SK-N-SH treated with all-trans-retinoic acid at 6 μM for 48 hours (cell line): ENCODE measurements at regions not wholly inside any gene's neighbourhood (a gene's known extent, or its start where the extent isn't known, plus 50 kb on each side); places are given as distances from the start of the nearest gene placed in this dataset.

Experiments used
- ATAC-seq: fragments of 200-7000 bp; cut with Tn5 transposase; 3 replicates; pipeline ENCODE4 v1.9.1; 2020; ENCODE audit warnings: mild to moderate bottlenecking, moderate library complexity
- ARNTL ChIP-seq: fragments of 450-650 bp; formaldehyde crosslinking; IDR thresholded peaks from 2 replicates; pipeline ENCODE4 v1.5.0; 2020; ENCODE audit warnings: low read depth, mild to moderate bottlenecking, moderate library complexity, borderline replicate concordance
- BACH2 ChIP-seq: fragments of 250-450 bp; sonication (Bioruptor Pico); IDR thresholded peaks from 2 replicates; pipeline ENCODE4 v1.9.0; 2021; ENCODE audit warnings: mild to moderate bottlenecking, borderline replicate concordance
- CSDC2 ChIP-seq: fragments of 250-450 bp; sonication (Bioruptor Pico); IDR thresholded peaks from 2 replicates; pipeline ENCODE4 v1.5.0; 2020; ENCODE audit warnings: mild to moderate bottlenecking, moderate library complexity
- ESRRG ChIP-seq: fragments of 250-450 bp; sonication (Bioruptor Pico); IDR thresholded peaks from 2 replicates; pipeline ENCODE4 v1.6.1; 2021; ENCODE audit warnings: mild to moderate bottlenecking
- GLIS3 ChIP-seq: fragments of 250-450 bp; sonication (Bioruptor Pico); IDR thresholded peaks from 2 replicates; pipeline ENCODE4 v1.5.0; 2020; ENCODE audit warnings: mild to moderate bottlenecking, moderate library complexity
- OSR1 ChIP-seq: fragments of 250-450 bp; sonication (Bioruptor Pico); IDR thresholded peaks from 2 replicates; pipeline ENCODE4 v1.8.0; 2022; ENCODE audit warnings: moderate library complexity, mild to moderate bottlenecking, inconsistent platforms
- PPARA ChIP-seq: fragments of 250-450 bp; sonication (Bioruptor Pico); IDR thresholded peaks from 2 replicates; pipeline ENCODE4 v1.5.0; 2020; ENCODE audit warnings: mild to moderate bottlenecking, borderline replicate concordance
- RARB ChIP-seq: fragments of 250-450 bp; sonication (Bioruptor Pico); IDR thresholded peaks from 2 replicates; pipeline ENCODE4 v1.8.0; 2021; ENCODE audit warnings: mild to moderate bottlenecking, moderate library complexity
- SNAI2 ChIP-seq: fragments of 250-450 bp; sonication (Bioruptor Pico); IDR thresholded peaks from 2 replicates; pipeline ENCODE4 v1.5.0; 2020; ENCODE audit warnings: mild to moderate bottlenecking, moderate library complexity
- TCF4 ChIP-seq: fragments of 250-450 bp; sonication (Bioruptor Pico); IDR thresholded peaks from 2 replicates; pipeline ENCODE4 v1.8.0; 2021; ENCODE audit warnings: mild to moderate bottlenecking, moderate library complexity, borderline replicate concordance
- TOX ChIP-seq: fragments of 250-450 bp; sonication (Bioruptor Pico); IDR thresholded peaks from 2 replicates; pipeline ENCODE4 v1.8.0; 2021; ENCODE audit warnings: mild to moderate bottlenecking, moderate library complexity, borderline replicate concordance
- ZFP30 ChIP-seq: fragments of 450-650 bp; formaldehyde crosslinking; IDR thresholded peaks from 2 replicates; pipeline ENCODE4 v1.5.0; 2022; ENCODE audit warnings: mild to moderate bottlenecking, moderate library complexity
- ZNF565 ChIP-seq: fragments of 450-650 bp; formaldehyde crosslinking; conservative IDR thresholded peaks from 2 replicates; pipeline ENCODE4 v1.5.0; 2020; ENCODE audit warnings: low read depth, mild to moderate bottlenecking, moderate library complexity
- ZNF70 ChIP-seq: fragments of 450-650 bp; formaldehyde crosslinking; IDR thresholded peaks from 2 replicates; pipeline ENCODE4 v1.5.0; 2020; ENCODE audit warnings: mild to moderate bottlenecking, moderate library complexity
- ZNF8 ChIP-seq: fragments of 450-650 bp; formaldehyde crosslinking; IDR thresholded peaks from 2 replicates; pipeline ENCODE4 v1.5.0; 2020; ENCODE audit warnings: mild to moderate bottlenecking, moderate library complexity
- TF ChIP-seq, protein P1 (sequence below): fragments of 250-450 bp; sonication (Bioruptor Pico); IDR thresholded peaks from 2 replicates; pipeline ENCODE4 v1.8.0; 2020; ENCODE audit warnings: mild to moderate bottlenecking, moderate library complexity, borderline replicate concordance
- TF ChIP-seq, protein P2 (sequence below): fragments of 250-450 bp; sonication (Bioruptor Pico); IDR thresholded peaks from 2 replicates; pipeline ENCODE4 v1.5.1; 2020; ENCODE audit warnings: low read depth, mild to moderate bottlenecking, moderate library complexity
- TF ChIP-seq, protein P3 (sequence below): fragments of 250-450 bp; sonication (Bioruptor Pico); IDR thresholded peaks from 2 replicates; pipeline ENCODE4 v1.5.0; 2020; ENCODE audit warnings: mild to moderate bottlenecking, moderate library complexity
- TF ChIP-seq, protein P4 (sequence below): fragments of 250-450 bp; sonication (Bioruptor Pico); IDR thresholded peaks from 2 replicates; pipeline ENCODE4 v1.5.1; 2021; ENCODE audit warnings: mild to moderate bottlenecking, moderate library complexity

DNA sequence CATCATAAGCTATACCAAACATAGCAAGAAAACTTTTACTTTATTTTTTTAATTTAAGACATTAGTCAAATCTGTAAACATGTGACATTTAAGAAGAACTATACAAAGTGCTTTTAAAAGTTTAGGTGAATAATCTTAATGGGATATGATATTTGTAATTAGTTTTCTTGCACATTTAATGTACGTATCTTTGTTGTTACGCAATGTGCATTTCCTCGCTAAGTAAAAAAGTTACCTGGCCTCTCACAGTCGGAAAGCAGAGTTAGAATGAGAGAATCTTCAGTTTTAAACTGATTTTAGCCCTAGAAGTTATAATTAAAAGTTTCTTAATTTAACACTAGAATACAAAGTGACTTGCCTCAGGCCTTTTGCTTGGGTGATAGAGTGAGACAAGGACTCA is 589.8 kb downstream of the DMRTA1 start:
- no peak for TF ChIP-seq BACH2 (CRISPR knock-in tag)
- no peak for TF ChIP-seq RARB (CRISPR knock-in tag)
- no peak for TF ChIP-seq ESRRG (CRISPR knock-in tag)
- TF ChIP-seq ZNF565 (CRISPR knock-in tag): no peak
- TF ChIP-seq, protein P1, sequence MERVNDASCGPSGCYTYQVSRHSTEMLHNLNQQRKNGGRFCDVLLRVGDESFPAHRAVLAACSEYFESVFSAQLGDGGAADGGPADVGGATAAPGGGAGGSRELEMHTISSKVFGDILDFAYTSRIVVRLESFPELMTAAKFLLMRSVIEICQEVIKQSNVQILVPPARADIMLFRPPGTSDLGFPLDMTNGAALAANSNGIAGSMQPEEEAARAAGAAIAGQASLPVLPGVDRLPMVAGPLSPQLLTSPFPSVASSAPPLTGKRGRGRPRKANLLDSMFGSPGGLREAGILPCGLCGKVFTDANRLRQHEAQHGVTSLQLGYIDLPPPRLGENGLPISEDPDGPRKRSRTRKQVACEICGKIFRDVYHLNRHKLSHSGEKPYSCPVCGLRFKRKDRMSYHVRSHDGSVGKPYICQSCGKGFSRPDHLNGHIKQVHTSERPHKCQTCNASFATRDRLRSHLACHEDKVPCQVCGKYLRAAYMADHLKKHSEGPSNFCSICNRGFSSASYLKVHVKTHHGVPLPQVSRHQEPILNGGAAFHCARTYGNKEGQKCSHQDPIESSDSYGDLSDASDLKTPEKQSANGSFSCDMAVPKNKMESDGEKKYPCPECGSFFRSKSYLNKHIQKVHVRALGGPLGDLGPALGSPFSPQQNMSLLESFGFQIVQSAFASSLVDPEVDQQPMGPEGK (CRISPR knock-in tag): no peak
- TF ChIP-seq ZFP30 (CRISPR knock-in tag): no peak
- TF ChIP-seq ZNF70 (CRISPR knock-in tag): no peak
- no peak for TF ChIP-seq PPARA (CRISPR knock-in tag)
- ATAC-seq: no peak

DNA sequence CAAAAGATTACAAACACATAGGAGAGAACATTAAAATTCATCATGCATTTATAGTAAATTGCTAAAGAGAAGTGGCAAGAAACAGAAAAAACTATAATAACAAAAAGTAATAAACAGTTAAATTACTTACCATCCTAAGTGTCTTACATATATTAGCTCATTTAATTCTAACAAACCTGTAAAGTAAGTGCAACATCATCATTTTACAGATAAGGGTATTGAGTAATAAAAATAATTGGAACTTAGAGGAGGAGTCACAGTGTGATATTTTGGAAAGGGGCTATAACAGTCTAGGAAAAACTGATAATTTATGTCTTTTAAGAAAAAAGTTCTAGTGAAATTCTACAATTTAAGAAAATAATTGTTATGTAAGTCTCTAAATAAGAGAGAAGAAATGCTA is 592.8 kb downstream of the DMRTA1 start:
- ATAC-seq: no peak
- TF ChIP-seq, protein P2, sequence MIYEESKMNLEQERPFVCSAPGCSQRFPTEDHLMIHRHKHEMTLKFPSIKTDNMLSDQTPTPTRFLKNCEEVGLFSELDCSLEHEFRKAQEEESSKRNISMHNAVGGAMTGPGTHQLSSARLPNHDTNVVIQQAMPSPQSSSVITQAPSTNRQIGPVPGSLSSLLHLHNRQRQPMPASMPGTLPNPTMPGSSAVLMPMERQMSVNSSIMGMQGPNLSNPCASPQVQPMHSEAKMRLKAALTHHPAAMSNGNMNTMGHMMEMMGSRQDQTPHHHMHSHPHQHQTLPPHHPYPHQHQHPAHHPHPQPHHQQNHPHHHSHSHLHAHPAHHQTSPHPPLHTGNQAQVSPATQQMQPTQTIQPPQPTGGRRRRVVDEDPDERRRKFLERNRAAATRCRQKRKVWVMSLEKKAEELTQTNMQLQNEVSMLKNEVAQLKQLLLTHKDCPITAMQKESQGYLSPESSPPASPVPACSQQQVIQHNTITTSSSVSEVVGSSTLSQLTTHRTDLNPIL: no peak
- TF ChIP-seq GLIS3 (CRISPR knock-in tag): no peak
- TF ChIP-seq, protein P1 (CRISPR knock-in tag): no peak
- TF ChIP-seq ZNF8: no peak
- no peak for TF ChIP-seq RARB (CRISPR knock-in tag)
- TF ChIP-seq TCF4 (CRISPR knock-in tag): no peak
- TF ChIP-seq, protein P3, sequence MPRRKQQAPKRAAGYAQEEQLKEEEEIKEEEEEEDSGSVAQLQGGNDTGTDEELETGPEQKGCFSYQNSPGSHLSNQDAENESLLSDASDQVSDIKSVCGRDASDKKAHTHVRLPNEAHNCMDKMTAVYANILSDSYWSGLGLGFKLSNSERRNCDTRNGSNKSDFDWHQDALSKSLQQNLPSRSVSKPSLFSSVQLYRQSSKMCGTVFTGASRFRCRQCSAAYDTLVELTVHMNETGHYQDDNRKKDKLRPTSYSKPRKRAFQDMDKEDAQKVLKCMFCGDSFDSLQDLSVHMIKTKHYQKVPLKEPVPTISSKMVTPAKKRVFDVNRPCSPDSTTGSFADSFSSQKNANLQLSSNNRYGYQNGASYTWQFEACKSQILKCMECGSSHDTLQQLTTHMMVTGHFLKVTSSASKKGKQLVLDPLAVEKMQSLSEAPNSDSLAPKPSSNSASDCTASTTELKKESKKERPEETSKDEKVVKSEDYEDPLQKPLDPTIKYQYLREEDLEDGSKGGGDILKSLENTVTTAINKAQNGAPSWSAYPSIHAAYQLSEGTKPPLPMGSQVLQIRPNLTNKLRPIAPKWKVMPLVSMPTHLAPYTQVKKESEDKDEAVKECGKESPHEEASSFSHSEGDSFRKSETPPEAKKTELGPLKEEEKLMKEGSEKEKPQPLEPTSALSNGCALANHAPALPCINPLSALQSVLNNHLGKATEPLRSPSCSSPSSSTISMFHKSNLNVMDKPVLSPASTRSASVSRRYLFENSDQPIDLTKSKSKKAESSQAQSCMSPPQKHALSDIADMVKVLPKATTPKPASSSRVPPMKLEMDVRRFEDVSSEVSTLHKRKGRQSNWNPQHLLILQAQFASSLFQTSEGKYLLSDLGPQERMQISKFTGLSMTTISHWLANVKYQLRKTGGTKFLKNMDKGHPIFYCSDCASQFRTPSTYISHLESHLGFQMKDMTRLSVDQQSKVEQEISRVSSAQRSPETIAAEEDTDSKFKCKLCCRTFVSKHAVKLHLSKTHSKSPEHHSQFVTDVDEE: no peak
- no peak for TF ChIP-seq CSDC2 (CRISPR knock-in tag)
- no peak for TF ChIP-seq SNAI2 (CRISPR knock-in tag)
- no peak for TF ChIP-seq TOX (CRISPR knock-in tag)
- no peak for TF ChIP-seq PPARA (CRISPR knock-in tag)
- no peak for TF ChIP-seq ZNF565 (CRISPR knock-in tag)
- no peak for TF ChIP-seq ARNTL (CRISPR knock-in tag)
- TF ChIP-seq BACH2 (CRISPR knock-in tag): no peak
- TF ChIP-seq ESRRG (CRISPR knock-in tag): no peak
- no peak for TF ChIP-seq ZNF70 (CRISPR knock-in tag)
- no peak for TF ChIP-seq ZFP30 (CRISPR knock-in tag)
- no peak for TF ChIP-seq OSR1 (CRISPR knock-in tag)

DNA sequence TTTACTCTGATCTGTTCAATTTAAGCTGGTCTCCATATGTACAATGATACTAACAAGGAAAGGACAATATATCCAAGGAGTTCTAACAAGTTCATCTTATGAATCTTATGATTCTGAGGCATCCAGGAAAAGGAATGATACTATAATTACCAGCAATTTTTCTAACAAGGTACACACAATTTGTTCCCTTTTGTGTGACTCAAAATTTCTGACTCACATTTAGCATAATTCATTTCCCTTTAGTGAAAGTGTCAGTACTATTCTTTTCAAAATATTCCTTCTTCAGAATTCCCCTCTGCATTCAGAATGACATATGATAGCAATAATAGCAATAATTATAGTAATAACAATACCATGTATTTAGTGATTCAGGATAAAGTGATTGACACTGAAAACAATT is 594.8 kb downstream of the DMRTA1 start:
- no peak for ATAC-seq
- TF ChIP-seq ZNF8 (no peak), BACH2 (CRISPR knock-in tag) (no peak), GLIS3 (CRISPR knock-in tag) (no peak), CSDC2 (CRISPR knock-in tag) (no peak)
- TF ChIP-seq, protein P4, sequence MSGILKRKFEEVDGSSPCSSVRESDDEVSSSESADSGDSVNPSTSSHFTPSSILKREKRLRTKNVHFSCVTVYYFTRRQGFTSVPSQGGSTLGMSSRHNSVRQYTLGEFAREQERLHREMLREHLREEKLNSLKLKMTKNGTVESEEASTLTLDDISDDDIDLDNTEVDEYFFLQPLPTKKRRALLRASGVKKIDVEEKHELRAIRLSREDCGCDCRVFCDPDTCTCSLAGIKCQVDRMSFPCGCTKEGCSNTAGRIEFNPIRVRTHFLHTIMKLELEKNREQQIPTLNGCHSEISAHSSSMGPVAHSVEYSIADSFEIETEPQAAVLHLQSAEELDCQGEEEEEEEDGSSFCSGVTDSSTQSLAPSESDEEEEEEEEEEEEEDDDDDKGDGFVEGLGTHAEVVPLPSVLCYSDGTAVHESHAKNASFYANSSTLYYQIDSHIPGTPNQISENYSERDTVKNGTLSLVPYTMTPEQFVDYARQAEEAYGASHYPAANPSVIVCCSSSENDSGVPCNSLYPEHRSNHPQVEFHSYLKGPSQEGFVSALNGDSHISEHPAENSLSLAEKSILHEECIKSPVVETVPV (CRISPR knock-in tag): no peak
